ENCODE measurements at regions not wholly inside any gene's neighbourhood (a gene's known extent, or its start where the extent isn't known, plus 50 kb on each side); places are given as distances from the start of the nearest gene placed in this dataset.

DNA sequence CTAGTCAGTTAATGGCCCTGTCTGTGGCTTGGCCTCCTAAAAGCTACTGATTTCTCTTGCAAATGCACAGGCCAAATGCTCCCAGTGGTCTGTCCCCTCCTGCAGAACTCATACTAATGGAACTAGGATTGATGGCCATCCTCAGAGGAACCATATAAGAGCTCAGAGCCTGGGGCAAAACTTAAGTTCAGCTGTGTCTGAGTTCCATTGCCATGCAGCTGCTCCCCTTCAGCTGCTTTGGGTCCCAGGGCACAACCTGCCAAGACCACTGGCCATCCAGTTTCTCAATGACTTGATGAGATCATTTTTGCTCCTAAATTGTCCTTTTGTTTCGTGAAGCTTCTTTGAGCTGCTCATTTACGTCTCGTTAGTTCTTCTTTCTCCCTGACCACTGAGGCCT is 529.5 kb upstream of the TBL1XR1 start:
- no peak overlapping the region for H2AFZ ChIP-seq
- no peak overlapping the region for H3K4me2 ChIP-seq
- no peak for DNase-seq
- H3F3A ChIP-seq (ENCODE audit: insufficient read depth, low read depth) = peaks cover 5% of the 10 kb centered on the region; the same call in 1 of the 2 replicates
- no peaks in the 10 kb centered on the region for H3K36me3 ChIP-seq (ENCODE audit: low read depth)
- no peak overlapping the region for H3K27ac ChIP-seq
- no peak for TF ChIP-seq EZH2 (IDR thresholded peaks at IDR 0.05; ENCODE audit: low read depth)
- TF ChIP-seq, protein P1, sequence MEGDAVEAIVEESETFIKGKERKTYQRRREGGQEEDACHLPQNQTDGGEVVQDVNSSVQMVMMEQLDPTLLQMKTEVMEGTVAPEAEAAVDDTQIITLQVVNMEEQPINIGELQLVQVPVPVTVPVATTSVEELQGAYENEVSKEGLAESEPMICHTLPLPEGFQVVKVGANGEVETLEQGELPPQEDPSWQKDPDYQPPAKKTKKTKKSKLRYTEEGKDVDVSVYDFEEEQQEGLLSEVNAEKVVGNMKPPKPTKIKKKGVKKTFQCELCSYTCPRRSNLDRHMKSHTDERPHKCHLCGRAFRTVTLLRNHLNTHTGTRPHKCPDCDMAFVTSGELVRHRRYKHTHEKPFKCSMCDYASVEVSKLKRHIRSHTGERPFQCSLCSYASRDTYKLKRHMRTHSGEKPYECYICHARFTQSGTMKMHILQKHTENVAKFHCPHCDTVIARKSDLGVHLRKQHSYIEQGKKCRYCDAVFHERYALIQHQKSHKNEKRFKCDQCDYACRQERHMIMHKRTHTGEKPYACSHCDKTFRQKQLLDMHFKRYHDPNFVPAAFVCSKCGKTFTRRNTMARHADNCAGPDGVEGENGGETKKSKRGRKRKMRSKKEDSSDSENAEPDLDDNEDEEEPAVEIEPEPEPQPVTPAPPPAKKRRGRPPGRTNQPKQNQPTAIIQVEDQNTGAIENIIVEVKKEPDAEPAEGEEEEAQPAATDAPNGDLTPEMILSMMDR (conservative IDR thresholded peaks at IDR 0.05) = no peak
- no peak overlapping the region for H3K4me3 ChIP-seq
- H3K27me3 ChIP-seq (ENCODE audit: insufficient read depth, low read depth) = no peaks in the 10 kb centered on the region
- H4K20me1 ChIP-seq (ENCODE audit: insufficient read depth) = no peaks in the 10 kb centered on the region
- ChIA-PET POLR2A (ENCODE audit: unreplicated experiment) (no interaction called here), CTCF (no interaction called here)
- H3K79me2 ChIP-seq (ENCODE audit: low read depth) = no peaks in the 10 kb centered on the region
- BruUV-seq (replicated peaks) = no TSS peak
- H3K9me3 ChIP-seq (ENCODE audit: insufficient read depth, low read depth) = 0 out of 2 replicates have a peak, but pooled peaks cover 10% of the 10 kb centered on the region
- intact Hi-C loops (cut with micrococcal nuclease; ENCODE audit: unreplicated experiment) = loop anchor here (5.0 kb wide), 1 partner anchor 50 kb away; no protein-coding TSS in a partner anchor
- H3K4me1 ChIP-seq (replicated peaks; ENCODE audit: insufficient read depth) = peaks cover 24% of the 10 kb centered on the region
- H3K9me2 ChIP-seq (ENCODE audit: insufficient read depth) = no peaks in the 10 kb centered on the region

GRCh38 chr3:177729956-177730681 is 532.8 kb upstream of the TBL1XR1 start:
- Histone ChIP-seq H3K9me2 (ENCODE audit: insufficient read depth) (no peaks in the 10 kb centered on the region), H4K20me1 (ENCODE audit: insufficient read depth) (no peaks in the 10 kb centered on the region), H3K4me1 (replicated peaks; ENCODE audit: insufficient read depth) (peaks cover 10% of the 10 kb centered on the region), H3K4me3 (no peak overlapping the region), H3K36me3 (ENCODE audit: low read depth) (no peaks in the 10 kb centered on the region), H3K27ac (no peak overlapping the region), H3K27me3 (ENCODE audit: insufficient read depth, low read depth) (no peaks in the 10 kb centered on the region), H3K4me2 (no peak overlapping the region), H3K79me2 (ENCODE audit: low read depth) (no peaks in the 10 kb centered on the region), H3K9me3 (ENCODE audit: insufficient read depth, low read depth) (peaks cover 12% of the 10 kb centered on the region), H2AFZ (no peak overlapping the region), H3F3A (ENCODE audit: insufficient read depth, low read depth) (no peaks in the 10 kb centered on the region)
- BruUV-seq (replicated peaks) = no TSS peak
- CTCF ChIA-PET = interaction anchor here (0.7 kb wide), 1 partner anchor 655 kb away, joined by 3 read pairs; no protein-coding TSS in a partner anchor
- POLR2A ChIA-PET (ENCODE audit: unreplicated experiment) = no interaction called here
- intact Hi-C loops (cut with micrococcal nuclease; ENCODE audit: unreplicated experiment) = loop anchor here (5.0 kb wide), 1 partner anchor 47 kb away; no protein-coding TSS in a partner anchor
- no peak for TF ChIP-seq EZH2 (IDR thresholded peaks at IDR 0.05; ENCODE audit: low read depth)
- TF ChIP-seq, protein P1 (conservative IDR thresholded peaks at IDR 0.05) = no peak
- DNase-seq = no peak

DNA sequence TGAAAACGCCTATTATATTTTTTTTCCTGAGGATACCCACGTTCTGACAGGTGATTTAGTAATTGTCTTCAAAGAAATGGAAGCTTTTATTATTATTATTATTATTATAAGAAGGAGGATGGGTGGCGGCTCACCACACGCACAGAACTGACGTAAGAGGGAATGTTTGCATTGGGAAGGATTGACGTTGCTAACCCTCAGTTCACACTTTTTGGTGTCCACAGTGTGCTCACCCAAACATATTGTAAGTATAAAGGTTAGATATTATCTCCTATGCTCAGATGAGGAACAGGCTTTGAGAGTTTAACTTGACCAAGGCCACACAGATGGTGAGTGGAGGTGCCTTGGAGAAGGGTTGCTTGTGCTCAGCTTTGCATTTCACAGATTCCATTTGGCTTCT is 533.5 kb upstream of the TBL1XR1 start:
- DNase-seq = no peak
- TF ChIP-seq, protein P1 (conservative IDR thresholded peaks at IDR 0.05) = no peak
- no peak for TF ChIP-seq EZH2 (IDR thresholded peaks at IDR 0.05; ENCODE audit: low read depth)
- no peaks in the 10 kb centered on the region for H3K9me2 ChIP-seq (ENCODE audit: insufficient read depth)
- H2AFZ ChIP-seq = no peak overlapping the region
- no peaks in the 10 kb centered on the region for H3K27me3 ChIP-seq (ENCODE audit: insufficient read depth, low read depth)
- POLR2A ChIA-PET (ENCODE audit: unreplicated experiment) = no interaction called here
- H3K4me3 ChIP-seq = no peak overlapping the region
- H3F3A ChIP-seq (ENCODE audit: insufficient read depth, low read depth) = no peaks in the 10 kb centered on the region
- no peaks in the 10 kb centered on the region for H3K36me3 ChIP-seq (ENCODE audit: low read depth)
- no TSS peak for BruUV-seq (replicated peaks)
- H3K27ac ChIP-seq = no peak overlapping the region
- H3K4me2 ChIP-seq = no peak overlapping the region
- peaks cover 12% of the 10 kb centered on the region for H3K9me3 ChIP-seq (ENCODE audit: insufficient read depth, low read depth)
- CTCF ChIA-PET = no interaction called here
- intact Hi-C loops (cut with micrococcal nuclease; ENCODE audit: unreplicated experiment) = no loop called here
- H3K79me2 ChIP-seq (ENCODE audit: low read depth) = no peaks in the 10 kb centered on the region
- no peaks in the 10 kb centered on the region for H4K20me1 ChIP-seq (ENCODE audit: insufficient read depth)
- H3K4me1 ChIP-seq (replicated peaks; ENCODE audit: insufficient read depth) = 0 out of 2 replicates have a peak, but pooled peaks cover 3% of the 10 kb centered on the region

Measured in PC-9 (cell line).